ENCODE measurements at regions not wholly inside any gene's neighbourhood (a gene's known extent, or its start where the extent isn't known, plus 50 kb on each side); places are given as distances from the start of the nearest gene placed in this dataset.
"Not testable (repeated sequence)": the region's sequence is repeated elsewhere in the genome, so short reads cannot be mapped to it uniquely, and the experiment has no call there.

GRCh38 chr15:24326513-24326912 is 349.1 kb upstream of the NPAP1 start:
- DNase-seq, result not testable (repeated sequence)

GRCh38 chr15:24331964-24332363 is 343.6 kb upstream of the NPAP1 start:
- not testable (repeated sequence) for DNase-seq

GRCh38 chr15:24341876-24342275 is 333.7 kb upstream of the NPAP1 start:
- DNase-seq, result not testable (repeated sequence)

GRCh38 chr15:24352777-24353176 is 322.8 kb upstream of the NPAP1 start:
- not testable (repeated sequence) for DNase-seq

GRCh38 chr15:24381103-24381502 is 294.5 kb upstream of the NPAP1 start:
- DNase-seq, result not testable (repeated sequence)

GRCh38 chr15:24385258-24385657 is 290.3 kb upstream of the NPAP1 start:
- DNase-seq, result not testable (repeated sequence)

GRCh38 chr15:24394303-24394702 is 281.3 kb upstream of the NPAP1 start:
- no peak for DNase-seq

- not testable (repeated sequence) for DNase-seq
Measured at GRCh38 chr15:24412649-24413048, 262.9 kb upstream of the NPAP1 start.

- not testable (repeated sequence) for DNase-seq
Measured at GRCh38 chr15:24426286-24427054, 249.1 kb upstream of the NPAP1 start.

- not testable (repeated sequence) for DNase-seq
Measured at GRCh38 chr15:24427055-24427400, 248.5 kb upstream of the NPAP1 start.

- DNase-seq, result not testable (repeated sequence)
Measured at GRCh38 chr15:24435075-24435820, 240.3 kb upstream of the NPAP1 start.

- DNase-seq, result not testable (repeated sequence)
Measured at GRCh38 chr15:24437270-24437669, 238.3 kb upstream of the NPAP1 start.

GRCh38 chr15:24437735-24438134 is 237.8 kb upstream of the NPAP1 start:
- DNase-seq, result not testable (repeated sequence)

- not testable (repeated sequence) for DNase-seq
Measured at GRCh38 chr15:24477107-24478025, 198.2 kb upstream of the NPAP1 start.

- DNase-seq, result not testable (repeated sequence)
Measured at GRCh38 chr15:24485885-24486567, 189.5 kb upstream of the NPAP1 start.

- not testable (repeated sequence) for DNase-seq
Measured at GRCh38 chr15:24488164-24488907, 187.2 kb upstream of the NPAP1 start.

GRCh38 chr15:24505216-24505615 is 170.4 kb upstream of the NPAP1 start:
- not testable (repeated sequence) for DNase-seq

- DNase-seq, result not testable (repeated sequence)
Measured at GRCh38 chr15:24509714-24510113, 165.9 kb upstream of the NPAP1 start.

- not testable (repeated sequence) for DNase-seq
Measured at GRCh38 chr15:24511598-24511997, 164.0 kb upstream of the NPAP1 start.

GRCh38 chr15:24518772-24519171 is 156.8 kb upstream of the NPAP1 start:
- not testable (repeated sequence) for DNase-seq

- not testable (repeated sequence) for DNase-seq
Measured at GRCh38 chr15:24531235-24531634, 144.3 kb upstream of the NPAP1 start.

- DNase-seq, result not testable (repeated sequence)
Measured at GRCh38 chr15:24534032-24534431, 141.5 kb upstream of the NPAP1 start.
